Endodermal cell (in vitro differentiated cells): ENCODE measurements at regions not wholly inside any gene's neighbourhood (a gene's known extent, or its start where the extent isn't known, plus 50 kb on each side); places are given as distances from the start of the nearest gene placed in this dataset.

Experiments
- DNase-seq: peaks from one replicate; pipeline ENCODE4 v3.0.0-alpha.2; 2017
- H3K27ac ChIP-seq: 2 replicates; pipeline ENCODE4 v1.5.1; 2013; ENCODE audit warnings: mild to moderate bottlenecking, low read depth, low read length, moderate library complexity
- H3K27me3 ChIP-seq: 2 replicates; pipeline ENCODE4 v1.6.1; 2013; ENCODE audit warnings: mild to moderate bottlenecking, low read length, moderate library complexity; ENCODE audit not compliant: insufficient read depth, control insufficient read depth, poor library complexity, severe bottlenecking
- H3K36me3 ChIP-seq: 2 replicates; pipeline ENCODE4 v1.7.0; 2013; ENCODE audit warnings: mild to moderate bottlenecking, low read length, moderate library complexity; ENCODE audit not compliant: control insufficient read depth, insufficient read depth
- H3K4me1 ChIP-seq: one replicate; pipeline ENCODE4 v1.7.0; 2013; ENCODE audit warnings: low read length; ENCODE audit not compliant: control insufficient read depth, insufficient read depth
- H3K4me3 ChIP-seq: 2 replicates; pipeline ENCODE4 v1.5.1; 2013; ENCODE audit warnings: mild to moderate bottlenecking, low read length, moderate library complexity
- H3K9ac ChIP-seq: 2 replicates; pipeline ENCODE4 v1.6.1; 2013; ENCODE audit warnings: mild to moderate bottlenecking, low read length, moderate library complexity; ENCODE audit not compliant: poor library complexity, severe bottlenecking; ENCODE audit errors: extremely low read depth
- H3K9me3 ChIP-seq: 2 replicates; pipeline ENCODE4 v1.6.1; 2013; ENCODE audit warnings: mild to moderate bottlenecking, low read length, moderate library complexity; ENCODE audit not compliant: control insufficient read depth
- H3K27ac Mint-ChIP-seq: 2 replicates; pipeline ENCODE4 v1.8.0; 2020; ENCODE audit warnings: mixed read lengths
- H3K27me3 Mint-ChIP-seq: 2 replicates; pipeline ENCODE4 v1.8.0; 2021; ENCODE audit warnings: mild to moderate bottlenecking, mixed read lengths; ENCODE audit not compliant: insufficient read depth
- H3K36me3 Mint-ChIP-seq: 2 replicates; pipeline ENCODE4 v1.8.0; 2020; ENCODE audit warnings: low read depth, mixed read lengths
- H3K4me1 Mint-ChIP-seq: 2 replicates; pipeline ENCODE4 v1.8.0; 2020; ENCODE audit warnings: mixed read lengths
- H3K4me3 Mint-ChIP-seq: 2 replicates; pipeline ENCODE4 v1.8.0; 2020; ENCODE audit warnings: mild to moderate bottlenecking, moderate library complexity, mixed read lengths
- H3K9me3 Mint-ChIP-seq: 2 replicates; pipeline ENCODE4 v1.8.0; 2020; ENCODE audit warnings: mild to moderate bottlenecking, mixed read lengths
- WGBS, 2 experiments: methylation state at CpG; one replicate each; pipeline versions ENCODE4 v1.1.5 to v1.1.7; 2013; ENCODE audit warnings: missing lambda C conversion rate in 2 of 2, mixed read lengths in 1 of 2; ENCODE audit not compliant: insufficient coverage in 1 of 2, insufficient read length in 1 of 2; 5-methylcytosine and 5-hydroxymethylcytosine counted together
- TF ChIP-seq, protein P1 (sequence below): fragments of 200-600 bp; sonication (generic); conservative IDR thresholded peaks from 2 replicates; pipeline ENCODE4 v1.5.0; 2021; ENCODE audit warnings: antibody characterized with exemption, mild to moderate bottlenecking

DNA sequence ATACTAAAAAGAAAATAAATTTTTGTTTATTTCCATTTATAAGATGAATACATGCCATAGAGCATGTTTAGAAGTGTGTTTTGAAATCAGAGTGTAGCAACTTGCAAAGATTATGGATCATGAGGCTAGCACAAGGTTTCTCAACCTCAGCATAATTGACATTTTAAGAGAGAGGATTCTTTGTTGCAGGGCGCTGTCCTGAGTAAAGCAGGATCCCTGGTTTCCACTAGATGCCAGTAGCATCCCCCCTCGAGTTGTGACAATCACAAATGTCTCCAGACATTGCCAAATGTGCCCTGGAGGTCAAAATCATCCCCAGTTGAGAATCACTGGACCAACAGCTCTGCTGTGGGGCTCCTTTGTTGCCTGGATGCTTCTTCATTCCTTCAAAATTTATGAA, 128.5 kb upstream of the RBMS3 start:
- Mint-ChIP-seq H3K9me3 (no peaks in the 10 kb centered on the region), H3K27me3 (no peaks in the 10 kb centered on the region), H3K36me3 (no peaks in the 10 kb centered on the region), H3K27ac (no peak overlapping the region), H3K4me1 (peaks cover 8% of the 10 kb centered on the region), H3K4me3 (no peak overlapping the region)
- 71% methylated on average over 2 of the region's 2 CpGs; no CpG with 5 or more reads in 1 of the 2 experiments for WGBS, 2 experiments
- H3K4me1 ChIP-seq, result no peaks in the 10 kb centered on the region
- H3K36me3 ChIP-seq, result no peaks in the 10 kb centered on the region
- no peak overlapping the region for H3K27ac ChIP-seq
- no peaks in the 10 kb centered on the region for H3K9me3 ChIP-seq
- peak; percentile 66 for DNase-seq
- no peak overlapping the region for H3K9ac ChIP-seq
- H3K27me3 ChIP-seq, result no peaks in the 10 kb centered on the region
- TF ChIP-seq, protein P1, sequence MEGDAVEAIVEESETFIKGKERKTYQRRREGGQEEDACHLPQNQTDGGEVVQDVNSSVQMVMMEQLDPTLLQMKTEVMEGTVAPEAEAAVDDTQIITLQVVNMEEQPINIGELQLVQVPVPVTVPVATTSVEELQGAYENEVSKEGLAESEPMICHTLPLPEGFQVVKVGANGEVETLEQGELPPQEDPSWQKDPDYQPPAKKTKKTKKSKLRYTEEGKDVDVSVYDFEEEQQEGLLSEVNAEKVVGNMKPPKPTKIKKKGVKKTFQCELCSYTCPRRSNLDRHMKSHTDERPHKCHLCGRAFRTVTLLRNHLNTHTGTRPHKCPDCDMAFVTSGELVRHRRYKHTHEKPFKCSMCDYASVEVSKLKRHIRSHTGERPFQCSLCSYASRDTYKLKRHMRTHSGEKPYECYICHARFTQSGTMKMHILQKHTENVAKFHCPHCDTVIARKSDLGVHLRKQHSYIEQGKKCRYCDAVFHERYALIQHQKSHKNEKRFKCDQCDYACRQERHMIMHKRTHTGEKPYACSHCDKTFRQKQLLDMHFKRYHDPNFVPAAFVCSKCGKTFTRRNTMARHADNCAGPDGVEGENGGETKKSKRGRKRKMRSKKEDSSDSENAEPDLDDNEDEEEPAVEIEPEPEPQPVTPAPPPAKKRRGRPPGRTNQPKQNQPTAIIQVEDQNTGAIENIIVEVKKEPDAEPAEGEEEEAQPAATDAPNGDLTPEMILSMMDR, result peak; percentile 69
- no peak overlapping the region for H3K4me3 ChIP-seq

DNA sequence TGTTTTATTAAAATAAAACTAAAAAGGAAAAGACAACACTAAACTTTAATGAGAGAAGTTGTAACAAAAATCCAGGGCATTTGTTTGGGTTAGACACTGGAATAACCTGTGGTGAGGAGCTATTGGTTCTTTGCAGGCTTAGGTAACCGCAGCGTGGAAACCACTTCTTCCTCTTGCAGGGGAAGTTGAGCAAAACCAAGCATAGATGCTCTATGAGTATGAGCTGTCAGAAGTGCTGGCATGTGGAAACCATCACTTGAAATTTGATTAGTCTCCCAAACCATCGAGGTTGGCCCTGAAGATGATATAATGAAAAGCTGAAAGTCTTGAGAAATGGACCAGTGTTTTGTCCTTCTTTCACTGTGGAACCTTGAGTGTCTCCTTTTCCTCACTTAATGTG, 127.1 kb upstream of the RBMS3 start:
- Mint-ChIP-seq H3K27me3 (no peaks in the 10 kb centered on the region), H3K27ac (no peak overlapping the region), H3K36me3 (no peaks in the 10 kb centered on the region), H3K4me1 (peaks cover 8% of the 10 kb centered on the region), H3K9me3 (no peaks in the 10 kb centered on the region), H3K4me3 (no peak overlapping the region)
- DNase-seq, result no peak
- Histone ChIP-seq H3K9ac (no peak overlapping the region), H3K9me3 (no peaks in the 10 kb centered on the region), H3K4me1 (no peaks in the 10 kb centered on the region), H3K27me3 (no peaks in the 10 kb centered on the region), H3K4me3 (no peak overlapping the region), H3K36me3 (no peaks in the 10 kb centered on the region), H3K27ac (no peak overlapping the region)
- 87 to 93% methylated on average over 3 of the region's 3 CpGs for WGBS, 2 experiments
- TF ChIP-seq, protein P1, result no peak

DNA sequence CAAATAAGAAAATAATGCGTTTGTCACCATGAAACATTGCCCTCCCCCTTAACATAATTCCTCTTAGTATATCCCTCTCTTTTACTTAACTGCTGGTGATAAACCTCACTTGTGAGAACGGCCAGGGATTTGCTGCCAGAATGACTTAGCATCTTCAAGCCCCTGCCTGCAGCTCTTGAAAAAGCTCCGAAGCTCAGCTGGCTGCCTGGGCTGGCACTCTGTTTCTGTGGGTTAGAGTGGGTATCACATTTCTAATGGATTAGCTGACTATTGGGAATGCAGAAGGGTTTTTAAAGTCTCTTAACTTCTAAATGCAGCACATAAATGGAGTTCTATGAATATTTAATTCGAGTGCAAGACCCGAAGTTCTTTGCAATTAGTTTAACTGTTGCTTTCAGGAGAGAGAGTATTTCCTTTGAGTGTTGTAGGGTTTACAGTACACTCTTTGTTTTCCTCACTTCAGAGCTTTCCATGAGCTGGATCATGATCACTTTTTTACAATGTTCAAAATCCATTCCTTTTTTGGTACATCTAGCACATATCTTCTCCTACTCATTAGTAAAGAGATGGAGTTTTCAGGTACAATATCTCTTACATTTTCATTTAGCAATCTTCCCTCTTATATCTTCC, 124.7 kb upstream of the RBMS3 start:
- H3K9me3 ChIP-seq, result no peaks in the 10 kb centered on the region
- H3K27me3 ChIP-seq, result no peaks in the 10 kb centered on the region
- H3K9me3 Mint-ChIP-seq, result no peaks in the 10 kb centered on the region
- TF ChIP-seq, protein P1, result no peak
- no peak overlapping the region for H3K4me3 ChIP-seq
- H3K27ac Mint-ChIP-seq, result no peak overlapping the region
- H3K27ac ChIP-seq, result no peak overlapping the region
- no peaks in the 10 kb centered on the region for H3K36me3 Mint-ChIP-seq
- H3K4me3 Mint-ChIP-seq, result no peak overlapping the region
- no peaks in the 10 kb centered on the region for H3K4me1 ChIP-seq
- peaks cover 4% of the 10 kb centered on the region for H3K4me1 Mint-ChIP-seq
- H3K9ac ChIP-seq, result no peak overlapping the region
- peak; percentile 71 for DNase-seq
- 43 to 75% methylated on average over 3 to 5 of the region's 5 CpGs for WGBS, 2 experiments
- no peaks in the 10 kb centered on the region for H3K36me3 ChIP-seq
- no peaks in the 10 kb centered on the region for H3K27me3 Mint-ChIP-seq
